CD4-positive, alpha-beta memory T cell (primary cell): ENCODE measurements at regions not wholly inside any gene's neighbourhood (a gene's known extent, or its start where the extent isn't known, plus 50 kb on each side); places are given as distances from the start of the nearest gene placed in this dataset.

Experiments
- CTCF ChIA-PET: fragments of 350-600 bp; sonication (Branson Sonifier 250); formaldehyde crosslinking; loops from one replicate; lab custom pipeline; 2021; ENCODE audit warnings: inconsistent platforms; ENCODE audit not compliant: partially characterized antibody; lab: Charles Lee
- POLR2A ChIA-PET: fragments of 350-600 bp; sonication (Branson Sonifier 250); formaldehyde crosslinking; loops from one replicate; lab custom pipeline; 2021; ENCODE audit not compliant: partially characterized antibody; lab: Charles Lee
- DNase-seq, 5 donors: peaks; one replicate each; pipeline versions ENCODE4 v3.0.0 to v3.0.0-alpha.2; 2020 to 2022; ENCODE audit warnings: mixed read lengths in 1 of 5
- H3K27ac ChIP-seq: one replicate; pipeline ENCODE4 v1.7.0; 2013; ENCODE audit warnings: low read depth, low read length
- H3K27me3 ChIP-seq: 2 replicates; pipeline ENCODE4 v1.7.0; 2013; ENCODE audit warnings: mild to moderate bottlenecking, low read length, moderate library complexity; ENCODE audit not compliant: insufficient read depth
- H3K36me3 ChIP-seq: 2 replicates; pipeline ENCODE4 v1.7.0; 2013; ENCODE audit warnings: mild to moderate bottlenecking, low read length, moderate library complexity; ENCODE audit not compliant: insufficient read depth
- H3K4me1 ChIP-seq: 2 replicates; pipeline ENCODE4 v1.7.0; 2013; ENCODE audit warnings: mild to moderate bottlenecking, low read length, moderate library complexity; ENCODE audit not compliant: insufficient read depth
- H3K4me3 ChIP-seq, 2 donors: one replicate each; pipeline ENCODE4 v1.7.0; 2013; ENCODE audit warnings: low read length in 2 of 2, mild to moderate bottlenecking in 1 of 2
- H3K9me3 ChIP-seq, 2 donors: one replicate each; pipeline ENCODE4 v1.7.0; 2013; ENCODE audit warnings: low read length in 2 of 2, control low read depth in 1 of 2; ENCODE audit not compliant: control insufficient read depth in 1 of 2
- H3K27ac Mint-ChIP-seq, 7 donors: one replicate each; pipeline ENCODE4 v1.8.0; 2020 to 2021; ENCODE audit warnings: mixed read lengths in 7 of 7, mild to moderate bottlenecking in 6 of 7, inconsistent platforms in 3 of 7, moderate library complexity in 3 of 7
- H3K27me3 Mint-ChIP-seq, 2 donors: one replicate each; pipeline ENCODE4 v1.8.0; 2020 to 2021; ENCODE audit warnings: mixed read lengths in 2 of 2
- H3K36me3 Mint-ChIP-seq, 2 donors: one replicate each; pipeline ENCODE4 v1.8.0; 2020 to 2021; ENCODE audit warnings: mixed read lengths in 2 of 2, inconsistent platforms in 1 of 2, mild to moderate bottlenecking in 1 of 2
- H3K4me1 Mint-ChIP-seq, 4 donors: one replicate each; pipeline ENCODE4 v1.8.0; 2020 to 2021; ENCODE audit warnings: mixed read lengths in 4 of 4, mild to moderate bottlenecking in 1 of 4
- H3K4me3 Mint-ChIP-seq, 8 donors: one replicate each; pipeline ENCODE4 v1.8.0; 2020 to 2021; ENCODE audit warnings: mixed read lengths in 8 of 8, mild to moderate bottlenecking in 7 of 8, moderate library complexity in 6 of 8, inconsistent platforms in 3 of 8
- H3K9me3 Mint-ChIP-seq, 8 donors: one replicate each; pipeline ENCODE4 v1.8.0; 2020 to 2021; ENCODE audit warnings: mixed read lengths in 8 of 8, mild to moderate bottlenecking in 5 of 8, inconsistent platforms in 3 of 8, moderate library complexity in 1 of 8
- intact Hi-C: fragments of 100-400 bp; cut with micrococcal nuclease; formaldehyde crosslinking; loops from one replicate; pipeline ENCODE4 v1.15.1; 2023

DNA sequence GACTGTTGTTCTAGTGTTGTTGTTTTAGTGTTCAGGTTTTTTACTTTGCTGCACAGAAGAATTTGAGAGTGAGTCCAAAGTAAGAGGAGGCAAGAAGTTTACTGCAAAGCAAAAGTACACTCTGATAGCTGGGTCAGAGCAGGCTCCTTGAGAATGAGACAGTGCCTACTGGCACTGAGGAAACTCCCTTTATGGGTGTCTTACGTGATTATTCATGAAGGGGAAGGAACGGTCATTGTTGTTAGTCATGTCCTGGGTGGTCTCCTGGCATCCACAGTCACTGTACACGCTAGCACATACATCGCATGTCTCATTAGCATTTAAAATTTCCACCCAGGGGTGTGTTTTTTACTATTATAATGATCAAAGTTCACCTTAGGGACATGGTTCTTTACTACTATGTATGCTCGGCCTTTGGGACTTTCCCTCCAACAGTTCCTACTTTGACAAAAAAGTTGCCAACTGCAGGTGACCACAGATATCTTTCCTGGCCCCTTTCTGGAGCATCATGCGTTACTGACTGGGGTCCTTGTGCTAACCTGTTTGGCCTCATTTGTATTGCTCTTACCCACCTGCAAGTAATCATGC is 688.9 kb upstream of the AMOT start:
- H3K36me3 Mint-ChIP-seq, result no peaks in the 10 kb centered on the region
- Histone ChIP-seq H3K9me3 (no peaks in the 10 kb centered on the region), H3K4me1 (no peaks in the 10 kb centered on the region), H3K4me3 (no peak overlapping the region), H3K27ac (no peak overlapping the region), H3K36me3 (no peaks in the 10 kb centered on the region), H3K27me3 (no peaks in the 10 kb centered on the region)
- H3K4me3 Mint-ChIP-seq, result no peak overlapping the region
- intact Hi-C loops, result no loop called here
- H3K4me1 Mint-ChIP-seq, result no peaks in the 10 kb centered on the region
- CTCF ChIA-PET, result no interaction called here
- peak overlapping the region in 1 of 7 donors; percentile 7 for H3K27ac Mint-ChIP-seq
- POLR2A ChIA-PET, result no interaction called here
- peaks cover 0 to 4% (median 0%) of the 10 kb centered on the region in 8 donors for H3K9me3 Mint-ChIP-seq
- no peaks in the 10 kb centered on the region for H3K27me3 Mint-ChIP-seq
- no peak for DNase-seq

DNA sequence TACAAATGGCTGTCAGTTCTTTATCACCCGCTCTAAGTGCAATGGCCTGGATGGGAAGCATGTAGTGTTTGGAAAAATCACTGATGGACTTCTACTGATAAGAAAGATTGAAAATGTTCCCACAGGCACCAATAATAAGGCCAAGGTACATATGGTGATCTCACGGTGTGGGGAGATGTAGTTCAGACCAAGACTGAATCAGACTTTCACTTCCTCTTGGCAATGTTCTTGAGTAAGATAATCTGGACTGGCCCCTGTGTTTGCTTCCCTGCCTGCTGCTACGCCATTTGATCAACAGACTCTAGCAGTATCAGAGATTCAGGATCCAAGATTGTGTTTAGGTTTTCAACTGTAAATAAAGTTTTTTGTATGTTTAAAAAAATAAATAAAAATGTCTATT is 682.2 kb upstream of the AMOT start:
- POLR2A ChIA-PET, result no interaction called here
- Mint-ChIP-seq H3K4me3 (no peak overlapping the region), H3K9me3 (peaks cover 0 to 4% (median 0%) of the 10 kb centered on the region in 8 donors), H3K27ac (no peak overlapping the region), H3K36me3 (no peaks in the 10 kb centered on the region), H3K4me1 (no peaks in the 10 kb centered on the region), H3K27me3 (no peaks in the 10 kb centered on the region)
- Histone ChIP-seq H3K36me3 (no peaks in the 10 kb centered on the region), H3K4me1 (no peaks in the 10 kb centered on the region), H3K27me3 (no peaks in the 10 kb centered on the region), H3K4me3 (no peak overlapping the region), H3K27ac (no peak overlapping the region), H3K9me3 (no peaks in the 10 kb centered on the region)
- intact Hi-C loops, result no loop called here
- no peak for DNase-seq
- CTCF ChIA-PET, result no interaction called here

DNA sequence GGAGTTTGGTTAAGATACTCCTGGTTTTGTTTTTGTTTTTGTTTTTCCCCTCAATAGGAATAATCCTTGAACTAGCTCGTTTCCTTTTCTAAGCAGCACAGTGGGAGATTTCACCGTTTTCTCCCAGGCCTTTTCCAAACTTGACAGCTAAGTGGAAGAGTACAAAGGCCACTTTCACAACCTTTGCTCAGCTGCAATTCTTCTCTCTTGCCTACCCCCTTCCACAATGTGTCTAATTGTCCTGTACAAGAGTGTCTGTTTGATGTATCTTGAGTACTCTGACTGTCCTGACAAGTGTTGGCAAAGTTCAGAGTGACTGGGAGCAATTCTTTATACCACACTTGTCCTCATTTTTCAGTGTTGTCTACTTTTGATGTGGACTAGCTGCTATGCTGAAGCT is 674.3 kb upstream of the AMOT start:
- H3K36me3 ChIP-seq, result no peaks in the 10 kb centered on the region
- no peaks in the 10 kb centered on the region for H3K27me3 Mint-ChIP-seq
- H3K9me3 ChIP-seq, result no peaks in the 10 kb centered on the region
- H3K9me3 Mint-ChIP-seq, result peaks cover 0 to 4% (median 0%) of the 10 kb centered on the region in 8 donors
- CTCF ChIA-PET, result no interaction called here
- H3K36me3 Mint-ChIP-seq, result no peaks in the 10 kb centered on the region
- no peak overlapping the region for H3K4me3 Mint-ChIP-seq
- H3K27ac Mint-ChIP-seq, result no peak overlapping the region
- H3K4me3 ChIP-seq, result no peak overlapping the region
- H3K27me3 ChIP-seq, result no peaks in the 10 kb centered on the region
- no peak overlapping the region for H3K27ac ChIP-seq
- DNase-seq, result no peak
- POLR2A ChIA-PET, result no interaction called here
- no peaks in the 10 kb centered on the region for H3K4me1 Mint-ChIP-seq
- intact Hi-C loops, result no loop called here
- H3K4me1 ChIP-seq, result no peaks in the 10 kb centered on the region

DNA sequence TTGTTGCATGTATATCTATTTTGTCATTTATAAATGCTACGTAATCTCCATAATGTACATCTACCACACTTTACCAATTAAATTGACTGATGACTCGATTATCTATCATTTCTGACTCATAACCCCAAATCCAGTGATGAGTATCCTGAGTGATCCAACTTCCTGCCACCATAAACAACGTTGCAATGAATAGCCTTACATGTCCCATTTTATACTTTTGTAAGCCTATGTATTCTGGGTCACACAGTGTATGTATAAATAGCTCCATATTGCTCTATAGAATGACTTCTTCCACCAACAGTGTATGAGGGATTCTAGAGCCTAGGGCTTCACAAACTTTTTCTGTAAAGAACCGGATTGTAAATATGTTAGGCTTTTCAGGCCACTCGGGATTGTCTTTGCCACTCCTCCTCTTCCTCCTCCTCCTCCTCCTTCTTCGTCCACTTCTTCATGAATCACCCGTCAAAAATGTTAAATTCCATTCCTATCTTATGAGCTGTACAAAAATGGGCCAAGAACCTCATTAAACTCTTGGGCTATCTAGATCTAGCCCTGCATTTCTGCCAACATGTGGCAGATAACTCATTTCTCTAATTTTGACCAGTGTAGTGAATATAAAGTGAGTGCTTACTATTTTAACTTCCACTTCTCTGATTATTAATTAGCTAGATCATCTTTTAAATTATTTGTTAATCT is 672.2 kb upstream of the AMOT start:
- Mint-ChIP-seq H3K27ac (no peak overlapping the region), H3K9me3 (peaks cover 0 to 2% (median 0%) of the 10 kb centered on the region in 8 donors), H3K27me3 (no peaks in the 10 kb centered on the region), H3K4me1 (no peaks in the 10 kb centered on the region), H3K36me3 (no peaks in the 10 kb centered on the region), H3K4me3 (no peak overlapping the region)
- Histone ChIP-seq H3K4me3 (no peak overlapping the region), H3K27me3 (no peaks in the 10 kb centered on the region), H3K27ac (no peak overlapping the region), H3K36me3 (no peaks in the 10 kb centered on the region), H3K4me1 (no peaks in the 10 kb centered on the region), H3K9me3 (no peaks in the 10 kb centered on the region)
- intact Hi-C loops, result no loop called here
- ChIA-PET POLR2A (no interaction called here), CTCF (no interaction called here)
- no peak for DNase-seq

DNA sequence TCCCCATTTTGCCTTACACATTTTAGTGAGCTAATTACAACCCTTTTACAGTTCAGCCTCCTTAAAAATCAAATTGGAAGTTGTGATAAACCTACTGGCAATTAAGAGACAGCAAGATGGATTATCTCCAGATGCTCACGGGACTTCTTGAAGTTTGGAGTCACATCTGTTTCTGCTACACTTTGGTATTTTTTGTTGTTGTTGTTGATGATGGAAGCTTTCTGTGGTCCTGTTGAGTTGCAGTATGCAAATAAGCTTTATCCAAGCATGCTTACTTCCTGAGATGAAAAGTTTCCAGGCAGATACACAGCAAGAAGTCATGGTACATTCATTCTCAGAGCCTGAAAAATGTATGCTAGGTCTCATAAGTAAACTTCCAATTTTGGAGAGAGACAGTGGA is 670.0 kb upstream of the AMOT start:
- Histone ChIP-seq H3K4me1 (no peaks in the 10 kb centered on the region), H3K36me3 (no peaks in the 10 kb centered on the region), H3K27me3 (no peaks in the 10 kb centered on the region), H3K4me3 (no peak overlapping the region), H3K27ac (no peak overlapping the region), H3K9me3 (no peaks in the 10 kb centered on the region)
- no peaks in the 10 kb centered on the region for H3K36me3 Mint-ChIP-seq
- CTCF ChIA-PET, result no interaction called here
- POLR2A ChIA-PET, result no interaction called here
- H3K27ac Mint-ChIP-seq, result no peak overlapping the region
- no peaks in the 10 kb centered on the region for H3K4me1 Mint-ChIP-seq
- H3K27me3 Mint-ChIP-seq, result no peaks in the 10 kb centered on the region
- H3K9me3 Mint-ChIP-seq, result peaks cover 0 to 2% (median 0%) of the 10 kb centered on the region in 8 donors
- DNase-seq, result no peak
- intact Hi-C loops, result no loop called here
- no peak overlapping the region for H3K4me3 Mint-ChIP-seq

DNA sequence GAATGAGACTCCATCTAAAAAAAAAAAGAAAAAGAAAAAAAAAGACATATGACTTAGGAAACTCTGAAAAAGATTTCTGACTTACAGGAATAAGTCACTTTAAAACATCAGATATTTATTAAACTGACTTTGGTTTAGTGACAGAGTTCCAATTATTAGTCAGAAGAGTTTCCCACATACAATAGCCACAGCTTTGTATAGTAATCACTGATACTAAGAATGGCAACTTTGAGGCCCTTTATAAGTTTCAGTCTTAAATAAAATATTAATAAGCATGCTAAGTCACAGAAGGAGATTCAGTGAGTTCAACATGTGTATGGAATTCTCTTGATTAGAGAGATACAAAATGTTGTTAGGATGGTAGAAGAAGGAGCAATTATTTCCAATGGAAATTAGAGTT is 652.3 kb upstream of the AMOT start:
- Histone ChIP-seq H3K27ac (no peak overlapping the region), H3K4me1 (no peaks in the 10 kb centered on the region), H3K36me3 (no peaks in the 10 kb centered on the region), H3K4me3 (no peak overlapping the region), H3K9me3 (no peaks in the 10 kb centered on the region), H3K27me3 (no peaks in the 10 kb centered on the region)
- DNase-seq, result no peak
- Mint-ChIP-seq H3K9me3 (peaks cover 0 to 5% (median 0%) of the 10 kb centered on the region in 8 donors), H3K27me3 (no peaks in the 10 kb centered on the region), H3K4me1 (no peaks in the 10 kb centered on the region), H3K27ac (no peak overlapping the region), H3K36me3 (no peaks in the 10 kb centered on the region), H3K4me3 (no peak overlapping the region)
- POLR2A ChIA-PET, result no interaction called here
- CTCF ChIA-PET, result no interaction called here
- intact Hi-C loops, result no loop called here

DNA sequence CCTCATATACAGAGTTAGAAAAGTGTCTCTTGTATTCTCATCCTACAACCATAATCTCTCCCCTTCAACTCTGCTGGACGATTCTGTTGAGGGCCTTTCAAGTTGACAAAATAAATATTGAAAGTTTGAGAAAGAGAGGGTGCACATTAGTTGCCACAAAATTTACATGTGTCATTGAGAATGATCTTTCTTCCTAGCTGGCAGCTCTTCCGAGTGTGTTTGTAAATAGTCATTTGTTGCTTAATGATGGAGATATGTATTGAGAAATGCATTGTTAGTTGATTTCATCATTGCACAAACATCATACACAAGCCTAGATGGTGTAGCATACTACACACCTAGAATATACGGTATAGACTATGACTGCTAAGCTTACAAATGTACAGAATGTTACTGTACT is 632.8 kb upstream of the AMOT start:
- H3K27me3 ChIP-seq, result no peaks in the 10 kb centered on the region
- H3K4me3 ChIP-seq, result no peak overlapping the region
- H3K36me3 ChIP-seq, result no peaks in the 10 kb centered on the region
- no peak overlapping the region for H3K27ac Mint-ChIP-seq
- H3K4me1 Mint-ChIP-seq, result no peaks in the 10 kb centered on the region
- H3K9me3 Mint-ChIP-seq, result peaks cover 0 to 4% (median 0%) of the 10 kb centered on the region in 8 donors
- no peaks in the 10 kb centered on the region for H3K9me3 ChIP-seq
- ChIA-PET CTCF (no interaction called here), POLR2A (no interaction called here)
- H3K36me3 Mint-ChIP-seq, result no peaks in the 10 kb centered on the region
- intact Hi-C loops, result no loop called here
- H3K4me1 ChIP-seq, result no peaks in the 10 kb centered on the region
- no peak overlapping the region for H3K27ac ChIP-seq
- no peak for DNase-seq
- H3K27me3 Mint-ChIP-seq, result no peaks in the 10 kb centered on the region
- no peak overlapping the region for H3K4me3 Mint-ChIP-seq
